Psoas muscle (tissue), 7 donors: ENCODE measurements at regions not wholly inside any gene's neighbourhood (a gene's known extent, or its start where the extent isn't known, plus 50 kb on each side); places are given as distances from the start of the nearest gene placed in this dataset.
A peak's percentile ranks its signal among the peaks of the same experiment; 100 is the strongest.

Source experiments
- ATAC-seq, 4 donors: fragments of 200-7000 bp; cut with Tn5 transposase; one replicate each; pipeline ENCODE4 v1.9.1; 2020; ENCODE audit warnings: moderate library complexity in 3 of 4, mild to moderate bottlenecking in 2 of 4
- DNase-seq, 2 donors: peaks; one replicate each; pipeline ENCODE4 v3.0.0-alpha.2; 2020
- H3K27ac ChIP-seq: fragments of 200-600 bp; one replicate; pipeline ENCODE4 v1.8.0; 2022
- H3K27me3 ChIP-seq, 3 donors: fragments of 200-600 bp in 1 of 3; one replicate each; pipeline versions ENCODE4 v1.6.1 to v1.8.0; 2013 to 2022; ENCODE audit warnings: low read length in 2 of 3, mild to moderate bottlenecking in 2 of 3, moderate library complexity in 1 of 3; ENCODE audit not compliant: insufficient read depth in 3 of 3
- H3K36me3 ChIP-seq, 2 donors: fragments of 200-600 bp in 1 of 2; one replicate each; pipeline versions ENCODE4 v1.6.1 to v1.8.0; 2013 to 2022; ENCODE audit warnings: low read depth in 1 of 2, mild to moderate bottlenecking in 1 of 2, moderate library complexity in 1 of 2; ENCODE audit not compliant: insufficient read depth in 1 of 2
- H3K4me1 ChIP-seq: fragments of 200-600 bp; one replicate; pipeline ENCODE4 v1.8.0; 2022
- H3K4me3 ChIP-seq: fragments of 200-600 bp; one replicate; pipeline ENCODE4 v1.8.0; 2022; ENCODE audit warnings: mild to moderate bottlenecking
- H3K9me3 ChIP-seq: fragments of 200-600 bp; one replicate; pipeline ENCODE4 v1.8.0; 2022
- CTCF ChIP-seq: fragments of 200-600 bp; IDR thresholded peaks from one replicate; pipeline ENCODE4 v1.8.0; 2022; ENCODE audit warnings: antibody characterized with exemption
- WGBS, 3 donors: extraction: QIAGEN DNeasy Blood & Tissue Kit; methylation state at CpG; one replicate each; pipeline versions ENCODE4 v1.1.6 to v1.1.7; 2013; 5-methylcytosine and 5-hydroxymethylcytosine counted together
- intact Hi-C, 2 donors: fragments of 100-400 bp; cut with DNase I; formaldehyde crosslinking; loops; one replicate each; pipeline versions ENCODE4 v1.11.0 to v1.14.2; 2022
- donor health status: healthy with polysubstance abuse.
- donor health status: DM: no; HTN: no; CAD: no; lungs with moderate emphysema.
- donor health status: Bipolar disorder and iron deficiency.
- donor health status: healthy.
- donor health status: DM: yes; HTN: yes; CAD: no.
- donor health status: DM: no; HTN: no; CAD: no.
- donor health status: DM: yes; HTN: yes; CAD: no.

DNA sequence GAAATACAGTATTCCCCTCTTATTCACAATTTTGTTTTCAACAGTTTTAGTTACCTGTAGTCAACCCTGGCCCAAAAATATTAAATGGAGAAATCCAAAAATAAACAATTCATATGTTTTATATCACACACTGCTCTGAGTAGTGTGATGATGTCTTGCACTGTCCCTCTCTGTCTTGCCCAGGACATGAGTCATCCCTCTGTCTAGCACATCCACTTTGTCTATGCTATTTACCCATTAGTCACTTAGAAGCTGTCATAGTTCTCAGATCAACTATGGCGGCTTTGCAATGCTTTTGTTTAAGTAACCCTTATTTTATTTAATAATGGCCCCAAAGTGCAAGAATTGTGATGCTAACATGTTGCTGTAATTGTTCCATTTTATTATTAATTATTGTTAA is 380.6 kb upstream of the REG3G start:
- no peak overlapping the region for H3K4me3 ChIP-seq
- no peaks in the 10 kb centered on the region for H3K36me3 ChIP-seq
- WGBS, 3 donors = 90 to 93% (median 93%) methylated on average over 1 of the region's 1 CpG
- DNase-seq (no peak), ATAC-seq (peak; percentile 55 to 89 (median 88))
- TF ChIP-seq CTCF = no peak
- H3K27ac ChIP-seq = no peak overlapping the region
- no peaks in the 10 kb centered on the region for H3K27me3 ChIP-seq
- no peaks in the 10 kb centered on the region for H3K9me3 ChIP-seq
- H3K4me1 ChIP-seq = no peaks in the 10 kb centered on the region
- intact Hi-C loops = no loop called here

DNA sequence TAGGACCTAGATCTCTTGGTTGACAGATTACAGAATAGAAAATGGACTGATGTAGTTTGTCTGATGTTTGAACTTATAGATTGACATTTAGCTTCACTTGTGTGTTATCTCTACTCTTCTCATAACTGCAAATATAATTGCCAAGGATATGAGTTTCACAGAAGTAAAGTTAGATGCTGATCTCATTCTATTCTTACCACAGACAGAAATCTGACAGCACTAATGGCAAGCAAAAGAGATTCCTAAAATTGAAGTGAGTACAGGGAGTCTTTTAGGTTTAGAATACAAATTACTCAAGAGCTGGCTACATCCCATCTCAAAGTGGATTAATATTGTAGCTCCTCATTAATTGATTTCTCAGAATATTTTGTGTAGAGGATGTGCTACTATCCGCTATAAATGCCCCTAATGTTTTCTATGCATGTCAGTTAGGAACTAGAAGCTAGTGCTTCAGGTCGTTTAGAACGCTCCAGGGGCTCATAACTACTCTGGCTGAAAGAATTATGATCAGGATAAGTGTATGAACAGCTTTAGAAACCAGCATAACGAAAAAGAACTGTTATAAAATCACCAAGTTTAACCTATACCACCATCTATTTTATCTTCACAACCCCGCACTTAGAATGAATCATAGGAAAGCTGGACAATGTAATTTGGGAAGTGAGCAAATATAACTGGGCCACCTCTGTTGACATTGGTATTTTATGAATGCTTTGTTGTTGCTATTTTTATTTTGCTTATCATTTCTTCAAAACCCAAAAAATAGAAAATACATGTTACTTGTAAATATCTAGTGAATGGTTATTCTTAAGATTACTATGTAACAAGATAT is 378.8 kb upstream of the REG3G start:
- Histone ChIP-seq H3K27me3 (no peaks in the 10 kb centered on the region), H3K36me3 (no peaks in the 10 kb centered on the region), H3K27ac (peak overlapping the region; percentile 60), H3K4me1 (no peaks in the 10 kb centered on the region), H3K9me3 (no peaks in the 10 kb centered on the region), H3K4me3 (no peak overlapping the region)
- intact Hi-C loops = no loop called here
- no peak for DNase-seq
- 34 to 52% (median 42%) methylated on average over 5 of the region's 5 CpGs for WGBS, 3 donors
- ATAC-seq = peak; percentile 63 to 92 (median 80)
- TF ChIP-seq CTCF = no peak

DNA sequence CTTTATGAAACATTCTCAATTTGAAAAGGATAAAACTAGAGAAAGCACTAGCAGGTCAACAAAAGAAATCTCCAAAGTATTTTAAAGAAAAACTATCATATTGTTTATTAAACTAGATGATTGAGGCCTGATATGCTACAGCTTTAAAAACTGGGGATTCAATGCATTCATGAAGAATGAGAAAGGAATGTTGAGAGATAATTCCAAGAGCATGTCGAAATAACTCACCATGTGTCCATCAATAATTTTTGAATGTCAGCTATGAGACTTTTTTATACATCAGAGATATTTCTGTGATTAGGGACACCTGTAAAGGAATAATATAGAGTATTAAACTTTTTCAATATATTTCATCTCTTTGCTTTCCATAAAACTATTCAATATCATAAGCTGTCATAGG is 376.9 kb upstream of the REG3G start:
- ATAC-seq = no peak
- H3K4me1 ChIP-seq = no peaks in the 10 kb centered on the region
- no peaks in the 10 kb centered on the region for H3K9me3 ChIP-seq
- no peak for DNase-seq
- no peaks in the 10 kb centered on the region for H3K36me3 ChIP-seq
- H3K4me3 ChIP-seq = no peak overlapping the region
- 31 to 50% (median 48%) methylated on average over 1 of the region's 1 CpG for WGBS, 3 donors
- H3K27me3 ChIP-seq = no peaks in the 10 kb centered on the region
- intact Hi-C loops = no loop called here
- no peak for TF ChIP-seq CTCF
- no peak overlapping the region for H3K27ac ChIP-seq

DNA sequence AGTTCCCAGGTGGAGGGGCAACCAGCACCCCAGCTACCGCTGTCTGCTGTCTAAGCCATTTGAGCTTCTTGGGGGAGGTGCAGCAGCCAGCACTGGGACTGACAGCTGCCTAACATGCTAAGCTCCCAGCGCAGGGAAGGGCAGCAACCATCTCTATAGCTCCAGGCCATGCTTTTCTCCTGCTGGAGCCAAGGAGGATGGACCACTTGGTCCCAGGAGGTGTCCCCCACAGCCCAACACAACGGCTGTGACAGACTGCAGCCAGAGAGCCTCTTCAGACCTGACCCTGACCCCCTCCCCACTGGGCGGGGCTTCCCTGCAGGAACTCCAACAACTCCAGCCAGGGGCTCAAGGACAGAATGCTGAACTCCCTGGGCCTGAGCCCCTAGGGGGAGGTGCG is 370.6 kb upstream of the REG3G start:
- no peaks in the 10 kb centered on the region for H3K27me3 ChIP-seq
- H3K4me3 ChIP-seq = no peak overlapping the region
- no peaks in the 10 kb centered on the region for H3K36me3 ChIP-seq
- no peaks in the 10 kb centered on the region for H3K4me1 ChIP-seq
- no peak overlapping the region for H3K27ac ChIP-seq
- ATAC-seq (no peak), DNase-seq (no peak)
- intact Hi-C loops = no loop called here
- H3K9me3 ChIP-seq = no peaks in the 10 kb centered on the region
- WGBS, 3 donors = 82 to 86% (median 85%) methylated on average over 5 of the region's 5 CpGs
- no peak for TF ChIP-seq CTCF
